ENCODE measurements at regions not wholly inside any gene's neighbourhood (a gene's known extent, or its start where the extent isn't known, plus 50 kb on each side); places are given as distances from the start of the nearest gene placed in this dataset.

DNA sequence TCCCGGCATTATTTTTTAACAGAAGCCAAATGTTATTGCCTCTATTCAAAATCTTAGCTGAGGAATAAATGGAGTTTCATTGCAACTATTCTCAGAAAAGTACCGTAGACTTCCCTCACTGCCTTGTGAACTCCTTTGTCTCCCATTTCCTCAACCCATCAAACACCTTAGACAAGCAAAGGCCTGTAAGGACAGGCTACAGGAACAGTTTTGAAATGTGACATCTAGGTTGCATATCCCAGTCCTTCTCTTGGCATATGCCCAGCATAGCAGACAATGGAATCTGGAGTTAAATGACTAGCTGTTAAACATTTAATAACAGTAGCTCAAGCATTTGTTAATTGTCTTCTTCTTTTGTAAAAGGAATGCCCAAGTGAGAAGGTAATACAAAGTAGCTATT is 1371.7 kb downstream of the STIM2 start:
- Mint-ChIP-seq H3K27me3 (no peaks in the 10 kb centered on the region), H3K27ac (no peak overlapping the region), H3K4me1 (no peaks in the 10 kb centered on the region), H3K4me3 (no peak overlapping the region), H3K36me3 (no peaks in the 10 kb centered on the region), H3K9me3 (no peaks in the 10 kb centered on the region)
- no peak for ATAC-seq

DNA sequence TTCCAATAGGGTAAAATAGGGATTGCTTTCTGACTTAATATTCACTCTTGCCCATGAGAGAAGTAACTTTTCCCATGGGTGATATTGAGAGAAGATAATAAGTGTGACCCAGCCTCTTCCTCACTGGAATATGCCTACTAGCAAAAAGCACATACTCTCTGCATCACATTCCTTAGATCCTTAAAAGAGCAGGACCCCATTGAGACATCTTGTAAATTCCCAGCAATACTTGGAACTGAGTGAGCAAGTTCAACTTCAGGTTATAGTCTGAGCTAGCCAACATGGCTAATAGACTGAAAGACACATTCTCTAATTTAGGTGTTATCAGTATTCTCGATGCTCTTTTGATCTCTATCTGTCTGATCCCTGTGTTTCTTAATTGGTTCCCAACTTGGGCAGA is 1372.3 kb downstream of the STIM2 start:
- Mint-ChIP-seq H3K4me3 (no peak overlapping the region), H3K9me3 (no peaks in the 10 kb centered on the region), H3K4me1 (no peaks in the 10 kb centered on the region), H3K36me3 (no peaks in the 10 kb centered on the region), H3K27ac (no peak overlapping the region), H3K27me3 (no peaks in the 10 kb centered on the region)
- no peak for ATAC-seq

DNA sequence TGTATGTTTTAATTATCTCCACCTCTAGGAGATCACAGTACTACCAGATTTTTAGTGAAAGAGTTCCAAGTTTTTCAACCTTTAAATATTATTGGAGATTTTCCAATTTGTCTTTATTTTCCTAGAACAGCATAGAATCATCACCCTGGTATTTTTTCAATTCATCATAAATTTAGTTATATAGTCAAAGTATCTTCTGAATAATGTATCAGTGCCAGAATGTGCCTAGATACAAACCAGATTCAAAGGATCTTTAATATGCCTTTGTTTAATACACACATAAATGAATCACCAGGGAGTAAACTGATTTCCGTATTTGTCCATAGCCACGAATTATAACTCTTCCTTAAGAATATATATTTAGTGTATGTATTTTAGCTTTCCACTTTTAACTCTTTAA is 1373.1 kb downstream of the STIM2 start:
- ATAC-seq = no peak
- H3K27me3 Mint-ChIP-seq = no peaks in the 10 kb centered on the region
- no peaks in the 10 kb centered on the region for H3K36me3 Mint-ChIP-seq

DNA sequence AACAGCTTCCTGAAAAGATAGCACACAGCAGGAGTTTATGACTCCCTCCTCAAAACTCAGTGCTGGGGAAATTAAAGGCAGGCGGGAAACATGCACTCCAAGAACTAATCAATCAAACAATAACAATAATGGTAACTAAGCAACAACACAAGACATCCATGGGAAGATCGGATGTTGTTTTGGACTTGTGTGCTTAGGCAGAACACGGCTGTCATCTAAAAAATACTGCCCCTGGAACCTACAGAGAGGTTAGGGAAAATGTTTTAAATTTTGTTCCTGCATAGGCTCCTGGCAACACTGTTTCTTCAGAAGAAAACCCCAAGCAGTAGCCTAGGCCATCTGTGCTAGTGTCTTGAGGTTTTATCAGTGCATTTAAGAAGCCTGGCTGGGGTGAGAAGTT is 1378.2 kb downstream of the STIM2 start:
- H3K4me3 Mint-ChIP-seq = no peak overlapping the region
- no peaks in the 10 kb centered on the region for H3K9me3 Mint-ChIP-seq
- ATAC-seq = no peak
- H3K27ac Mint-ChIP-seq = no peak overlapping the region
- no peaks in the 10 kb centered on the region for H3K36me3 Mint-ChIP-seq
- no peaks in the 10 kb centered on the region for H3K27me3 Mint-ChIP-seq
- no peaks in the 10 kb centered on the region for H3K4me1 Mint-ChIP-seq

More for the DNA sequence above, 1373.1 kb downstream of the STIM2 start:
- Mint-ChIP-seq H3K4me3 (no peak overlapping the region), H3K4me1 (no peaks in the 10 kb centered on the region), H3K27ac (no peak overlapping the region), H3K9me3 (no peaks in the 10 kb centered on the region)

DNA sequence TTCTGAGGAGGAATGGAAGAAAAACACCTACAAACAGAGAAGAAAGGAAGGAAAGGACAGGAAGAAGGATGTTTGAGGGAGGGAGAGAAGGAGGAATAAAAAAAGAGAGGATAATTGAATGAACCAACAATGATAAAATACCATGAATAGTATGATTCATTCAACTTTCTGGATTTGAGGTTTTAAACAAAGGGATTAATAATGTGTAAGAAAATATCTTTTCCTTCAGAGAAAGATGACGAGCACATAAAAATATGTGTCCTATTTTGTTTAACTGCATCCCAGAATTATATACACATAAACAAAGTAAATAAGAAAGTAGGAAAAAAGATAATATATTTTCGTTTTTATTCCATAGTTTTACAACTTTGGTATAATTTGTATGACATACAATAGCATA is 1380.4 kb downstream of the STIM2 start:
- no peaks in the 10 kb centered on the region for H3K27me3 Mint-ChIP-seq
- no peaks in the 10 kb centered on the region for H3K36me3 Mint-ChIP-seq
- no peak for ATAC-seq
- H3K4me1 Mint-ChIP-seq = no peaks in the 10 kb centered on the region
- peaks cover 3% of the 10 kb centered on the region for H3K9me3 Mint-ChIP-seq
- H3K27ac Mint-ChIP-seq = no peak overlapping the region
- H3K4me3 Mint-ChIP-seq = no peak overlapping the region

DNA sequence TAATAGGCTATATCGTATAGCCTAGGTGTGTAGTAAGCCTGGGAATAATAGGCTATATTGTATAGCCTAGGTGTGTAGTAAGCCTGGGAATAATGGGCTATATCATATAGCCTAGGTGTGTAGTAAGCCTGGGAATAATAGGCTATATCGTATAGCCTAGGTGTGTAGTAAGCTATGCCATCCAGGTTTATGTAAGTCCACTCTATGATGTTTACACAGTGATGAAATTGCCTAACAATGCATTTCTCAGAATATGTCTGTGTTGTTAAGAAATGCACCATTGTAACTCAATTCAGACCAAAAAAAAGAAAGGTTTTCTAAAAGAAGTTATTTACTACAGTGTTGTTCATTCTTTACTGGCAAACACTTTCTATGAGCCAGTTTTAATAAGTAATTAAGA is 1387.2 kb downstream of the STIM2 start:
- peaks cover 6% of the 10 kb centered on the region for H3K9me3 Mint-ChIP-seq
- H3K36me3 Mint-ChIP-seq = no peaks in the 10 kb centered on the region
- H3K4me1 Mint-ChIP-seq = no peaks in the 10 kb centered on the region
- no peak overlapping the region for H3K27ac Mint-ChIP-seq
- no peak overlapping the region for H3K4me3 Mint-ChIP-seq
- ATAC-seq = no peak
- H3K27me3 Mint-ChIP-seq = no peaks in the 10 kb centered on the region

DNA sequence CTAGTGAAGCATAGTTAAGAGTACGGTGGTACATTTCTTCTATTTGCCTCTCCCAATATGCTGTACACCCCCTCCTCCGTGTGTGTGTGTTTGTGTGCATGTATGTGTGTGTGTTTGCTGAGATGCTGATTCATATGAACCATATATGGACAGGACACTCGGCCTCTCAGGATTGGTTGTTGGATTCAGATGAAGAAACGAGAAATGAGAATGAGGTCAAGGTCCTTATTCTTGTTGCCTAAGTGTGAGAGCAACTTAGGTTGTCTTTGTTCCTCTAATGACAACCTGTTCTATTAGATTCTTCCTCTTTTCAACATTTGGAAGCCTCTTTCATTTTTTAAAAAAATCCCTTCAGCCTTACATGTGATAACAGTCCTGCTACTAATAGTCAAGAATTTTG is 1387.6 kb downstream of the STIM2 start:
- Mint-ChIP-seq H3K27me3 (no peaks in the 10 kb centered on the region), H3K27ac (no peak overlapping the region), H3K36me3 (no peaks in the 10 kb centered on the region), H3K4me3 (no peak overlapping the region), H3K4me1 (no peaks in the 10 kb centered on the region), H3K9me3 (peaks cover 6% of the 10 kb centered on the region)
- no peak for ATAC-seq

DNA sequence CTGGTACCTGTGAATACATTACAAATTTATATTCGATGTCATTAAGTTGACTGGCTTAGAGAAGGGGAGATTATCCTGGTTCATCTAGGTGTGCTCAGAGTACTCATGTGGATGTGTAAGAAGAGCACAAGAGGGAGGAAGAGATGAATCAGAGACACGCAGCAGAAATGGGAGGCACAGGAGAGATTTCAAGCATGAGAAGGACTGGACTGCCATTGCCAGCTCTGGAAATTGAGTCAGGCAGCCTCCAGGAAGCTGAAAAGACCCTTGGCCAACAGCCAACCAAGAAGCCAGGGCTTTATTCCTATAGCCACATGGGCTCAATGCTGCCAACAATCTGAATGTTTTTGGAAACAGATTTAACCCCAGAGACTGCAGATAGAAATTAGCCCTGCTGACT is 1390.0 kb downstream of the STIM2 start:
- Mint-ChIP-seq H3K9me3 (peaks cover 11% of the 10 kb centered on the region), H3K4me3 (no peak overlapping the region), H3K27ac (no peak overlapping the region), H3K27me3 (no peaks in the 10 kb centered on the region), H3K4me1 (no peaks in the 10 kb centered on the region), H3K36me3 (no peaks in the 10 kb centered on the region)
- no peak for ATAC-seq

DNA sequence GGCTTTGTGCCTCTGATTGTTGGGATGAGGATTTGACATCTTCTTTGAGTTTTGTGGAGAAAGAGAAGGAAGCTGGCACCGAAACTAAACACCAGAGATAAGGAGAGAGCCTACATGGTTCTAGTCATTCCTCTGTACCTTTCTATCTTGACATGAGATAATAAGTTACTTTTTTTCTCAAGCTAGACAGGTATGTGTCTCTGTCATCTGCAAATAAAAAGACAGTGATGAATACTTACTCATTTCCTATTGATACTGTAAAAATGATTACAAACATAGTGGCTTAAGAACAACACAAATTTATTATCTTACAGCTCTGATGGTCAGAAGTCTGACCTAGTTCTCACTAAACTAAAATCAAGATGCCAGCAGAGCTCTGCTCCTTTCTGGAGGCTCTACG is 1391.2 kb downstream of the STIM2 start:
- H3K9me3 Mint-ChIP-seq = peaks cover 12% of the 10 kb centered on the region
- no peak overlapping the region for H3K4me3 Mint-ChIP-seq
- no peak for ATAC-seq
- H3K36me3 Mint-ChIP-seq = no peaks in the 10 kb centered on the region
- no peaks in the 10 kb centered on the region for H3K27me3 Mint-ChIP-seq
- H3K4me1 Mint-ChIP-seq = no peaks in the 10 kb centered on the region
- no peak overlapping the region for H3K27ac Mint-ChIP-seq

DNA sequence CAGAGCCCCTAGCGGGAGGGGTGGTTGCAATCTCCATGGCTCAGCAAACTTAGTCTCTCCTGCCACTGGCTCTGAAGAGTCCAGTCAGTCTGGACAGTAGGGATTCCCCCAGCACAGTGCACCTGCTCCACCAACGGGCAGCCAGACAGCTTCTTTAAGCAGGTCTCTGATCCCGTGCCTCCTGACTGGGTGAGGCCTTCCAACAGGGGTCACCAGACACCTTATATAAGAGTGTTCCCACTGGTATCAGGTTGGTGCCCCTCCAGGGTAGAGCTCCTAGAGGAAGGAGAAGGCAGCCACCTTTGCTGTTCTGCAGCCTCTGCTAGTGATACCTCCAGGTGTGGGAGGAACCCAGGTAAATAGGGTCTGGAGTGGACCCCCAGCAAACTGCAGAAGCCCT is 1393.4 kb downstream of the STIM2 start:
- H3K4me1 Mint-ChIP-seq = no peaks in the 10 kb centered on the region
- no peak for ATAC-seq
- H3K27me3 Mint-ChIP-seq = no peaks in the 10 kb centered on the region
- no peaks in the 10 kb centered on the region for H3K36me3 Mint-ChIP-seq
- H3K4me3 Mint-ChIP-seq = no peak overlapping the region
- peaks cover 9% of the 10 kb centered on the region for H3K9me3 Mint-ChIP-seq
- H3K27ac Mint-ChIP-seq = no peak overlapping the region

DNA sequence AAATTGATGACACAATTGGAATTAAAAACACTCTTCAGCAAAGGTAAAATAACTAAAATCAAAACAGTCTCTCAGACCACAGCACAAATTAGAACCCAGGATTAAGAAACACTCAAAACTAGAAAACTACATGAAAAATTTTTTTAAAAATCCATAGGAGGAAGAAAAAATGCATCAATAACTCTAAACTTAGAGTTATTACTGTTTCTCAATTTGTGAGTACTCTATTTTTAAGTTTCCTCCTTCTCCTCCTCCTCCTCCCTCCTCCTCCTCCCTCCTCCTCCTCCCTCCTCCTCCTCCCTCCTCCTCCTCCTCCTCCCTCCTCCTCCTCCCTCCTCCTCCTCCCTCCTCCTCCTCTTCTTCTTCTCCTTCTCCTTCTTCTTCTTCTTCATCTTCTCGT is 1395.7 kb downstream of the STIM2 start:
- H3K36me3 Mint-ChIP-seq = no peaks in the 10 kb centered on the region
- H3K9me3 Mint-ChIP-seq = peaks cover 13% of the 10 kb centered on the region
- no peaks in the 10 kb centered on the region for H3K27me3 Mint-ChIP-seq
- no peak overlapping the region for H3K4me3 Mint-ChIP-seq
- H3K27ac Mint-ChIP-seq = no peak overlapping the region
- no peak for ATAC-seq
- H3K4me1 Mint-ChIP-seq = no peaks in the 10 kb centered on the region

DNA sequence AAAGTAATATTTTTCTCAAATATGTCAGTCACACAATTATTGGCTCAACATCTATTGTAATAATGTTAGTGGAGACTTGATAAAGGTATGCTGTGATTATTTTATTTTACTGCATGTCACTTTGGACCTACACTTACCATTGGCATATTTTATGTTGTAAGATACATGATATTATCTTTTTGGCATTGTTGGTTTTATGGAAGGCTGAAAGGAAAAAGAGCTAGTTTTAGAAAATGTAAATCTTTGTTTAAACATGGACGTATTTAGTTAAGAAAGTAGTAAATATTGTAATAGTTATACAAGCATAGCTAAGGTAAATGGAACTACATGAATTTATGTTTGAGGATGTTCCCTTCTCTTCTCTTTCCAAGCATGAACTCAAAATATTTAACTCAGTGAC is 1399.3 kb downstream of the STIM2 start:
- no peak overlapping the region for H3K27ac Mint-ChIP-seq
- H3K4me3 Mint-ChIP-seq = no peak overlapping the region
- H3K4me1 Mint-ChIP-seq = no peaks in the 10 kb centered on the region
- H3K9me3 Mint-ChIP-seq = peaks cover 13% of the 10 kb centered on the region
- no peaks in the 10 kb centered on the region for H3K36me3 Mint-ChIP-seq
- ATAC-seq = no peak
- H3K27me3 Mint-ChIP-seq = no peaks in the 10 kb centered on the region

DNA sequence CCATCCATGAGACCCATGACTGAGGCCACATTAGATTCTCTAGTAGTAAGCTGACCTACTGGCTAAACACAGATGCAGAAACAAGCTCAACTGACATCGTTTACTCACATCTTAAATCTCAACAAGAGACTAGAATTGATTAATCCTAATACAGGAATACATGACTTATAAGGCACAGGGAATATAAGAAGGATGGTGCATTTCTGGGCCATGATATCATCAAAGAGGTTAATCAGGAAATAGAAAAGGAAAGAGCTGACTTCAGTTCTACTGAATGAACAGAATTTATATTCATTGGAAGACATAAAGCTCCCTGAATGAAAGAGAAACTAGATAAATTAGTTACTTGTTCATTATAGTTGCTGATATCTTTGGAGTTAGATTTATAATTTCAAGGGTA is 1406.5 kb downstream of the STIM2 start:
- Mint-ChIP-seq H3K4me1 (no peaks in the 10 kb centered on the region), H3K4me3 (no peak overlapping the region), H3K27me3 (no peaks in the 10 kb centered on the region), H3K9me3 (peaks cover 3% of the 10 kb centered on the region), H3K27ac (no peak overlapping the region), H3K36me3 (no peaks in the 10 kb centered on the region)
- no peak for ATAC-seq

DNA sequence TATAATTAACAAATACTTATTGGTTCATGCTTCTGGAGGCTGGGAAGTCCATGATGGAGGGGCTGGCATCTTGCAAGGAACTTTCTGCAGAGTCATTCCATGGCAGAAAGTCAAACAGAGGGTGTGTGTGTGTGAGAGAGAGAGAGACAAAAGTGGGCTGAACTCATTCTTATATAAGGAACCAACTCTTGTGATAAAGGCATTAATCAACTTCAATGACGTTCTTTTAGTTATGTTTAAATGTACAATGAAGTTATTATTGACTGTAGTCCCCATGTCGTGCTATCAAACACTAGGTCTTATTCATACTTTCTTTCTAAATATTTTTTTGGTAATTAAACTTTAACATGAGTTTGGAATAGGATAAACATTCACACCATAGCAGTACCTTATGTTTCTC is 1408.8 kb downstream of the STIM2 start:
- Mint-ChIP-seq H3K27me3 (no peaks in the 10 kb centered on the region), H3K27ac (no peak overlapping the region), H3K9me3 (no peaks in the 10 kb centered on the region), H3K36me3 (no peaks in the 10 kb centered on the region), H3K4me3 (no peak overlapping the region), H3K4me1 (no peaks in the 10 kb centered on the region)
- no peak for ATAC-seq

DNA sequence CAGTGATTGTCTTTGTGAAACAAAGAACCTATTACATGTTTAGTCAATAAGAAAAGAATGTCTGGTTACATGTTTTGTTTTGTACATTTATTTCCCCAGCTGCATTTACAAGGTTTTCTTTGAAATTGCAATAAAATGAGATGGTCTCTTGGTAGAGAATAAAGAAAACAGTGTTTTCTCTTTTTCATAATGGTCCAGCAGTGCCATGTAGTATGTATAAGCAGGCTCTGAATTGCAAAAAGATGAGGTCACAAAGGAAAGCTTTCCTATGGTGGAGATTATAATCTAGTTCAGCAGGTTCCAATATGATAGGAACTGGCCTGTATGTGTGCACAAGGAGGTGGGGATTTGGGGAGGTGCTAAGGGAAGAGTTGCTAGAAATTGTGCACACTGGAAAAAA is 1417.3 kb downstream of the STIM2 start:
- peaks cover 5% of the 10 kb centered on the region for H3K9me3 Mint-ChIP-seq
- ATAC-seq = no peak
- H3K4me1 Mint-ChIP-seq = no peaks in the 10 kb centered on the region
- no peaks in the 10 kb centered on the region for H3K36me3 Mint-ChIP-seq
- no peak overlapping the region for H3K4me3 Mint-ChIP-seq
- no peaks in the 10 kb centered on the region for H3K27me3 Mint-ChIP-seq
- H3K27ac Mint-ChIP-seq = no peak overlapping the region

DNA sequence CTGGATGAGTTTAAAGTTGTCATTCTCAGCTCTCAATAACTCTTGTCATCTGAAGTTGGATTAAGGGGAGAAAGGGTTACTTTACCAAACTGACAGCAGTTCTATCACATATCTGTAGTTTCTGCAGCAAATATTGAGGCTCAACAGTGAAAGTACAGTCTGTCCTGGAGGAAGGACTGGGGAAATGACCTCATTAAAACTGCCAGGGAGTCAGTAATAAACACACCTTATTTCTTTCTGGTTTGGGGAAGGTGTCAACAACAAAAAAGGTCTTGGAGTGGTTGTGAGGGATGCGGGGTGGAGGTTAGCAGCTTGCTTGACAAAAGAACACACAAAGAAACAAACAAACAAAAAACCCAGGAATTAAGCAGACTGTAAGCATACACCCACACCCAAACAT is 1418.0 kb downstream of the STIM2 start:
- Mint-ChIP-seq H3K36me3 (no peaks in the 10 kb centered on the region), H3K27me3 (no peaks in the 10 kb centered on the region), H3K4me1 (no peaks in the 10 kb centered on the region), H3K4me3 (no peak overlapping the region), H3K27ac (no peak overlapping the region), H3K9me3 (peaks cover 9% of the 10 kb centered on the region)
- ATAC-seq = no peak

DNA sequence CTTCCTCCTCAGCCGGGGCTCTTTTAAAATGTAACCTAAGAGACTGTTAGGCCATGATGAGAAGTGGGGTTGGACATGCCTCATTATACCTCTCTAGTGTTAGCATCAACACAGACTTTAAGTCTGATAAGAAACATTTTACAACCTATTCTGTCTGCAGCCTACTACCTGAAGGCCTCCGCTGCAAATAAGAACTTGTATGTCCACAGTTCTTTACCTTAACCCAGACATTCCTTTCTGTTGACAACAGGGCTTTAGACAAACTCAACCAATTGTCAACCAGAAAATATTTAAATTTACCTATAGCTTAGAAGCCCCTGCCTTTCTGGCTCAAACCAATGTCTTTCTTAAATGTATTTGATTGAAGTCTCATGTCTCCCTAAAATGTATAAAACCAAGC is 1418.6 kb downstream of the STIM2 start:
- H3K36me3 Mint-ChIP-seq = no peaks in the 10 kb centered on the region
- peaks cover 9% of the 10 kb centered on the region for H3K9me3 Mint-ChIP-seq
- no peak overlapping the region for H3K4me3 Mint-ChIP-seq
- H3K4me1 Mint-ChIP-seq = no peaks in the 10 kb centered on the region
- ATAC-seq = no peak
- no peaks in the 10 kb centered on the region for H3K27me3 Mint-ChIP-seq
- no peak overlapping the region for H3K27ac Mint-ChIP-seq

Data from stimulated activated memory B cell treated with anti-CD40 and anti-IgM and Interleukin-4, amounts not matched to agents 10 μg/mL and 1 μg/mL and 100 μg/mL, for 72 hours (primary cell).